ENCODE measurements at regions not wholly inside any gene's neighbourhood (a gene's known extent, or its start where the extent isn't known, plus 50 kb on each side); places are given as distances from the start of the nearest gene placed in this dataset.

DNA sequence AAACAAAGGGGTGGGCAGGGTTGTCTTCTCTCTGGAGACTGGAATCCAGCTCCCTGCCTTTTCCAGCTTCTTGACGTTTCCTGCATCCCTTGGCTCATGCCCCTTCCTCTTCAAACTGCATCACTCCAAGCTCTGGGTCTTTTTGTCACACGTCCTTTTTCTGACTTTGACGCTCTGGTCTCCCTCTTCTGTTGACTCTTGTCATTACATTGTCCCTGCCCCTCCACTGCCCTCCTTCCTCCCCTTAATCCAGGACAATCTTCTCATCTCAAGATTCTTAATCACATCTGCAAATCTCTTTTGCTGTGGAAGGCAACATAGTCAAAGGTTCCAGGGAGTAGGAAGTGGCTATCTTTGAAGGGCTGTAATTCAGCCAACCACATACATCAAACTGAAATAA lies 178.3 kb downstream of the TMA16 start:
- Histone ChIP-seq H3K9ac (no peak overlapping the region), H3K4me3 (no peak overlapping the region), H2AFZ (no peak overlapping the region), H3K9me3 (ENCODE audit: low read depth) (no peaks in the 10 kb centered on the region), H3K4me2 (ENCODE audit: unreplicated experiment) (no peak overlapping the region), H3K27me3 (replicated peaks; ENCODE audit: insufficient read depth) (no peaks in the 10 kb centered on the region), H3K27ac (no peak overlapping the region), H3K9me2 (ENCODE audit: insufficient read depth) (no peaks in the 10 kb centered on the region), H3K4me1 (ENCODE audit: insufficient read depth) (no peaks in the 10 kb centered on the region), H3K36me3 (ENCODE audit: low read depth) (no peaks in the 10 kb centered on the region), H3K79me2 (ENCODE audit: insufficient read depth) (no peaks in the 10 kb centered on the region), H3F3A (ENCODE audit: insufficient read depth) (no peaks in the 10 kb centered on the region), H4K20me1 (ENCODE audit: insufficient read depth) (no peaks in the 10 kb centered on the region)
- DNase-seq = no peak
- WGBS, 2 experiments (ENCODE audit: low coverage in 1 of 2, low lambda C conversion rate in 2 of 2, missing lambda C conversion rate in 2 of 2) = 15 to 20% methylated on average over 3 of the region's 3 CpGs
- TF ChIP-seq EZH2 (IDR thresholded peaks at IDR 0.05; ENCODE audit: insufficient read depth, poor library complexity, severe bottlenecking) (no peak), EZH2phosphoT487 (IDR thresholded peaks at IDR 0.05; ENCODE audit: insufficient read depth, low read depth) (no peak)
- in situ Hi-C loops (cut with MboI) = no loop called here

DNA sequence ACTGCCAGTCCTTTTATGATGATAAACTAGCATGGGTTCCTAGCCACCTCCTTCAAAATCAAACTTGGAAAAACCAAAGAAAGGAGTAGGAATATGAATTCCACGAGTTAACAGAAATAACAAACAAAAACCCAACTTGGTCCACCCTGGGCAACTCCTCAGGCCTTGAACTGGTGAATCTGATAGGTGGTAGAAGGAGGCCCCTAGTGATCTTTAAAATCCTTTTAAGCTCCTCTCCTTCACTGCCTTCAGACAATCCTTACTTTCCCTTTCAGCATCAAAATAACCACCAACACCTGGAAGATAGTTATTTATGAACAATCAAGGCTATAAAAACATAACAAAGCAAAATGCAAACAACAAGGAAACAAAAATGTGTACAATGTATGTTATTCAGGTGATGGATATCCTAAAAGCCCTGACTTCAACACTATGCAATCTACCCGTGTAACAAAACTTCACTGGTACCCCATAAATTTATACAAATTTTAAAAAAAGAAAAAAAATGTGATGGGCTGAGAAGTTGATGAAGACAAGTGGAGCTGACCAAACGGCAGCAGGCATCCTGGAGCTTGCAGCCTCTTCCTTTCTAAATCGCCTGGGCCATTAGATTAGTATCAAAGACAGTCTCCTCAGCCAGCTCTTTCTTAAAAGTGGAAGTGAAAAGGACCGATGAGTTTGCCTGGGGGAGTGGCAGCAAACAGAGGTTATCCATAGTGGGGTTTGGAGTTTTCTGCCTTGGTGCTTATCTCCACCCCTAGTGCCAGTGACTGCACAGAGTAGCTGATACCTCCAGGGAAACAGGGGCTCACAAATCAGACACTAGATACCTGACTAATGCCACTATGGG lies 179.6 kb downstream of the TMA16 start:
- in situ Hi-C loops (cut with MboI) = no loop called here
- H3K4me1 ChIP-seq (ENCODE audit: insufficient read depth) = no peaks in the 10 kb centered on the region
- H3K9ac ChIP-seq = no peak overlapping the region
- no peaks in the 10 kb centered on the region for H3F3A ChIP-seq (ENCODE audit: insufficient read depth)
- no peak overlapping the region for H2AFZ ChIP-seq
- H4K20me1 ChIP-seq (ENCODE audit: insufficient read depth) = no peaks in the 10 kb centered on the region
- H3K27me3 ChIP-seq (replicated peaks; ENCODE audit: insufficient read depth) = no peaks in the 10 kb centered on the region
- no peak for DNase-seq
- no peak overlapping the region for H3K4me3 ChIP-seq
- H3K36me3 ChIP-seq (ENCODE audit: low read depth) = no peaks in the 10 kb centered on the region
- WGBS, 2 experiments (ENCODE audit: low coverage in 1 of 2, low lambda C conversion rate in 2 of 2, missing lambda C conversion rate in 2 of 2) = 11 to 17% methylated on average over 5 of the region's 5 CpGs
- no peaks in the 10 kb centered on the region for H3K9me2 ChIP-seq (ENCODE audit: insufficient read depth)
- TF ChIP-seq EZH2 (IDR thresholded peaks at IDR 0.05; ENCODE audit: insufficient read depth, poor library complexity, severe bottlenecking) = no peak
- TF ChIP-seq EZH2phosphoT487 (IDR thresholded peaks at IDR 0.05; ENCODE audit: insufficient read depth, low read depth) = no peak
- H3K9me3 ChIP-seq (ENCODE audit: low read depth) = no peaks in the 10 kb centered on the region
- H3K79me2 ChIP-seq (ENCODE audit: insufficient read depth) = no peaks in the 10 kb centered on the region
- no peak overlapping the region for H3K4me2 ChIP-seq (ENCODE audit: unreplicated experiment)
- H3K27ac ChIP-seq = no peak overlapping the region

DNA sequence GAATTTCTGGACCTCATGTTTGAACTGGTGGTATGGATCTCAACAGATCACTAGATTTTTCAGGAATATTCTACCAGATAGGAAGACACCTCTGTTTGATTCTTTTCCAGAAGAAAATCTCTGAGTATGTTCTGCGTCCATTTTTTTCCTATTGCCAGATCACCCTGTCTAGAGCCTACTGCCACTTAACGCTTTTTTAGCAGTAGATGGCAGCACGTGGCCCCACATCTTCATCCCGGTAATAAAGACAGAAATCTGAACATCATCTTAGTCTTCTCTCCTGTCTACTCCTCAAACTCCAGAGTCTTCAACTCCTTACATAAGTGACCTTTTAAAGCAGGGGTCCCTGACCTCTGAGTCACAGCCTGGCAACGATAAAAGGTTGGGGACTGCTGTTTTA lies 184.7 kb downstream of the TMA16 start:
- no peaks in the 10 kb centered on the region for H3K36me3 ChIP-seq (ENCODE audit: low read depth)
- H3K4me3 ChIP-seq = no peak overlapping the region
- H3K9me3 ChIP-seq (ENCODE audit: low read depth) = no peaks in the 10 kb centered on the region
- no peaks in the 10 kb centered on the region for H3K79me2 ChIP-seq (ENCODE audit: insufficient read depth)
- H3K9ac ChIP-seq = no peak overlapping the region
- no peak for TF ChIP-seq EZH2phosphoT487 (IDR thresholded peaks at IDR 0.05; ENCODE audit: insufficient read depth, low read depth)
- no peak for TF ChIP-seq EZH2 (IDR thresholded peaks at IDR 0.05; ENCODE audit: insufficient read depth, poor library complexity, severe bottlenecking)
- H3K27ac ChIP-seq = no peak overlapping the region
- in situ Hi-C loops (cut with MboI) = no loop called here
- no peaks in the 10 kb centered on the region for H3K4me1 ChIP-seq (ENCODE audit: insufficient read depth)
- H3K4me2 ChIP-seq (ENCODE audit: unreplicated experiment) = no peak overlapping the region
- 29 to 30% methylated on average over 5 of the region's 5 CpGs for WGBS, 2 experiments (ENCODE audit: low coverage in 1 of 2, low lambda C conversion rate in 2 of 2, missing lambda C conversion rate in 2 of 2)
- no peak overlapping the region for H2AFZ ChIP-seq
- peak; percentile 15 for DNase-seq
- no peaks in the 10 kb centered on the region for H3K27me3 ChIP-seq (replicated peaks; ENCODE audit: insufficient read depth)
- H3K9me2 ChIP-seq (ENCODE audit: insufficient read depth) = no peaks in the 10 kb centered on the region
- no peaks in the 10 kb centered on the region for H4K20me1 ChIP-seq (ENCODE audit: insufficient read depth)
- no peaks in the 10 kb centered on the region for H3F3A ChIP-seq (ENCODE audit: insufficient read depth)

DNA sequence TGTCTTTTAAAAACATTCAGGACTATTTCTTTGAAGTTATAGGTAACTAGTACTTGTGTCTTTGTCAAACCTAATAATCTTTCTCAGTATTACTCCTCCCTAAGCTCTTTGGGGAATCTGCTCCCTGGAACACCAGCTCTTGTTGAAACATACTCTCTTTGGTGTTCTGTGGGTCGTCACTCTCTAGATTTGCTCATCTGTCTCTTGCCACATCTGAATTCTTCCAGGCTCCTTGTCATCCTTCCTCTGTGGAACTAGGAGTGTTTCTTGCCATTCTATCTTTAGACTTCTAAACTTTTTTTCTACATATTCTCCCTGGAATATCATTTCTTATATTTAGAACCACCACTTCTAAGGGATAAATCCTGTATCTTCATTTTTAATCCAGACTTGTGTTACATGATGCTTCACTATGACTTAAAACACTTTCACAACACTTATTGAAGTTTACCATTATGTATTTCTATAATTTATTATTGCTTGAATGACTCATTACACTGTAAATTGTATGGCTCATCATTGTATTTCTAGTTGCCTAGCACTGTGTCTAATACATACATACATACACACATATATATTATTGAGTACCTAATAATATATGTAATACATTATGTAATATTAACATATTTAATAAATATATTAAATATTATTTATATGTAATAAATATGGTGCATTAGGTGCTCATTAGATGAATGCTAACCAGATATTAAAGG lies 186.1 kb downstream of the TMA16 start:
- H2AFZ ChIP-seq = no peak overlapping the region
- no peak overlapping the region for H3K27ac ChIP-seq
- TF ChIP-seq EZH2 (IDR thresholded peaks at IDR 0.05; ENCODE audit: insufficient read depth, poor library complexity, severe bottlenecking) = no peak
- TF ChIP-seq EZH2phosphoT487 (IDR thresholded peaks at IDR 0.05; ENCODE audit: insufficient read depth, low read depth) = no peak
- no peaks in the 10 kb centered on the region for H3F3A ChIP-seq (ENCODE audit: insufficient read depth)
- in situ Hi-C loops (cut with MboI) = no loop called here
- no peaks in the 10 kb centered on the region for H4K20me1 ChIP-seq (ENCODE audit: insufficient read depth)
- H3K9ac ChIP-seq = no peak overlapping the region
- no peak for DNase-seq
- 18 to 19% methylated on average over 1 of the region's 1 CpG for WGBS, 2 experiments (ENCODE audit: low coverage in 1 of 2, low lambda C conversion rate in 2 of 2, missing lambda C conversion rate in 2 of 2)
- no peaks in the 10 kb centered on the region for H3K4me1 ChIP-seq (ENCODE audit: insufficient read depth)
- H3K9me2 ChIP-seq (ENCODE audit: insufficient read depth) = no peaks in the 10 kb centered on the region
- H3K79me2 ChIP-seq (ENCODE audit: insufficient read depth) = no peaks in the 10 kb centered on the region
- H3K36me3 ChIP-seq (ENCODE audit: low read depth) = no peaks in the 10 kb centered on the region
- H3K4me2 ChIP-seq (ENCODE audit: unreplicated experiment) = no peak overlapping the region
- no peaks in the 10 kb centered on the region for H3K27me3 ChIP-seq (replicated peaks; ENCODE audit: insufficient read depth)
- H3K9me3 ChIP-seq (ENCODE audit: low read depth) = no peaks in the 10 kb centered on the region
- H3K4me3 ChIP-seq = no peak overlapping the region

All from GM23248 (cell line).